GM13976 (cell line): ENCODE measurements at regions not wholly inside any gene's neighbourhood (a gene's known extent, or its start where the extent isn't known, plus 50 kb on each side); places are given as distances from the start of the nearest gene placed in this dataset.
"Not testable (repeated sequence)": the region's sequence is repeated elsewhere in the genome, so short reads cannot be mapped to it uniquely, and the experiment has no call there.

Source experiments
- DNase-seq: peaks from one replicate; pipeline ENCODE4 v3.0.0; 2012; ENCODE audit warnings: low spot score
- in situ Hi-C: fragments of 300-500 bp; cut with MboI; formaldehyde crosslinking; loops from one replicate; pipeline ENCODE4 v1.12.0; 2022; ENCODE audit warnings: low sequenced_read_pairs, mixed read lengths, inconsistent platforms; ENCODE audit not compliant: unreplicated experiment

- DNase-seq, in situ Hi-C loops: not testable (repeated sequence)
These were observed 118.3 kb downstream of the LRRC37A3 start for GRCh38 chr17:64800987-64801386.

- in situ Hi-C loops, DNase-seq: not testable (repeated sequence)
These were observed 118.8 kb downstream of the LRRC37A3 start for GRCh38 chr17:64800361-64800895.

GRCh38 chr17:64799543-64800188 is 119.6 kb downstream of the LRRC37A3 start:
- in situ Hi-C loops = loop anchor here (25.0 kb wide), 1 partner anchor 138 kb away; no protein-coding TSS in a partner anchor
- DNase-seq = not testable (repeated sequence)

- in situ Hi-C loops = loop anchor here (25.0 kb wide), 1 partner anchor 138 kb away; no protein-coding TSS in a partner anchor
- not testable (repeated sequence) for DNase-seq
These were observed 120.3 kb downstream of the LRRC37A3 start for GRCh38 chr17:64798961-64799360.

DNA sequence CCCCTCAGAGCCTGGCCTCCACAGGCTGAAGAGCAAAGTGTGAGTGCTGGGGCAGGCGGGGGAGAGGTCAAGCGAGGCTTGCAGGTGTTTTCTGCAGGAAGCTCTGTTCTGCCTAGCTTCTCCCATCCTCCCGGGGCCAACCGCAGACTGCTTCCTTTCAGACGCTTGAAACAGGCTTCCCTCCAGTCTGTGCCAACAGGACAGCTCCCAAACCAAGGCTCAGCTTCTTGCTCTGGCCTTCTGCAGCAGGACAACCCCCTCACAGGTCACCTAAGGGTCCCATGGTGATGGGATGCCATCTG is 120.8 kb downstream of the LRRC37A3 start:
- peak; percentile 44 for DNase-seq
- in situ Hi-C loops = loop anchor here (25.0 kb wide), 1 partner anchor 139 kb away; no protein-coding TSS in a partner anchor

GRCh38 chr17:64797746-64798488 is 121.4 kb downstream of the LRRC37A3 start:
- DNase-seq = peak; percentile 10
- in situ Hi-C loops = loop anchor here (25.0 kb wide), 1 partner anchor 139 kb away; no protein-coding TSS in a partner anchor

DNA sequence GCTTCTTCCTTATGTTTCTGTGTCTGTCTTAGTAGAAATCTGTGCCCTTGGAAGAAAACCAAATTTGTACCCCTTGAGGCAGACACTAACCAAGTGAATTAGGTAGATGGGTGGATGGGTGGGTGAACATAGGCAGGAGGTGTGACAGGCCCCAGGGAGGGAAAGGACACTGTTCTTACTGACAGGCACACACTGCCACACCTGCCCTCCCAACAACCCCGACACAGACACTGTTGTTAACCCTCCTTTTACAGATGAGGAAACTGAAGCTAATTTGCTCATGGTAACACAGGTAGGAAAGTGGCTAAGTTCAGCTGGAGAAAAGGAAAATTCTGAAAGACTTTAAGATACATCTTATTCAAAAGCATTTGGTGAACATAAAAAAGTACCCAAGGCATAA is 123.9 kb downstream of the LRRC37A3 start:
- not testable (repeated sequence) for DNase-seq
- in situ Hi-C loops = loop anchor here (25.0 kb wide), 1 partner anchor 142 kb away; no protein-coding TSS in a partner anchor

DNA sequence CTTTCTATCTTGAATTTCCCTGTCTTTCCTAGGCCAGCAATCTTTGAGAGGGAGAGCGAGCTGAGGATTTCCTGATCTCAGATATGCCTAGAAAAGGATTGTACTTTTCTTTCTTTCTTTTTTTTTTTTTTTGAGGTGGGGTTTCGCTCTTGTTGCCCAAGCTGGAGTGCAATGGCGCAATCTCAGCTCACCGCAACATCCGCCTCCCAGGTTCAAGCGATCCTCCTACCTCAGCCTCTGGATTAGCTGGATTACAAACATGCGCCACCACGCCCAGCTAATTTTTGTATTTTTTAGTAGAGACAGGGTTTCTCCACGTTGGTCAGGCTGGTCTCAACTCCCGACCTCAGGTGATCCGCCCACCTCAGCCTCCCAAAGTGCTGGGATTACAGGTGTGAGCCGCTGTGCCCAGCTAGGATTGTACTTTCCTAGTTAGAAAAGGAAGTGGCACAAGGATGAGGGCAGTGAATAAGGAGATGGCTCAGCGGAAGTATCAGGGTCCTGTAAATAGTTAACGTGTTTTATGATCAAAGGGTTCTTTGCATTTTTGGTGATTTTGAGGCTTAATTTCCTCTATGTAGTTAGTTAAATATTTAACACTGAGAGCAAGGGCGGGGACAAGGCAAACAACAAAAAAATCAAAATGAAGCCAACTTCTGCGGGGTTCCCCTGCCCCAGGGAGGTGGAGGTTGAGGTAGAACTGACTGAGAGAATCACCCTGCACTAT is 124.6 kb downstream of the LRRC37A3 start:
- in situ Hi-C loops = loop anchor here (25.0 kb wide), 1 partner anchor 143 kb away; no protein-coding TSS in a partner anchor
- not testable (repeated sequence) for DNase-seq

DNA sequence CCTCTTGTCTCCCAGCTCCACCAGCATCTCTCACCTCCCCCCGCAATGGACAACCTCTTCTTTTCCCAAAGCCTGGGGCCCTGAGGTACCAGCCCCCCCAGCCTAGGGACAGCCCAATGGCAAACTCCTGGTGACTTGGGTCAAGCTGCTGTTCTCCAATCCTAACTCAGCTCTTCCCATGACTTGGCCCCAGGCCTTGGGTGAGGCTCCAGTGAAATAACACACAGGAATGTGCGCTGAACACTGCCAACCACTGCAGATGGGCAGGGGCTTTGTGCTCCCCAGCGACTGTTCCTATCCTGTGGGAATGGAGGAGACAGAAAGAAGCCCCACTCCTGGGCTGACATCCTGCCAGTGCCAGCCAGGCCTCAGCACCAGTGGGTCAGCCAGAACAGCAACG is 125.2 kb downstream of the LRRC37A3 start:
- not testable (repeated sequence) for DNase-seq
- in situ Hi-C loops = loop anchor here (25.0 kb wide), 1 partner anchor 143 kb away; no protein-coding TSS in a partner anchor

GRCh38 chr17:64792793-64793575 is 126.3 kb downstream of the LRRC37A3 start:
- DNase-seq = peak; percentile 13
- in situ Hi-C loops = loop anchor here (25.0 kb wide), 1 partner anchor 144 kb away; no protein-coding TSS in a partner anchor

GRCh38 chr17:64792276-64792675 is 127.0 kb downstream of the LRRC37A3 start:
- in situ Hi-C loops = loop anchor here (25.0 kb wide), 1 partner anchor 145 kb away; no protein-coding TSS in a partner anchor
- DNase-seq = not testable (repeated sequence)

- in situ Hi-C loops = loop anchor here (25.0 kb wide), 1 partner anchor 146 kb away; no protein-coding TSS in a partner anchor
- not testable (repeated sequence) for DNase-seq
These were observed 127.6 kb downstream of the LRRC37A3 start for GRCh38 chr17:64791691-64792090.

DNA sequence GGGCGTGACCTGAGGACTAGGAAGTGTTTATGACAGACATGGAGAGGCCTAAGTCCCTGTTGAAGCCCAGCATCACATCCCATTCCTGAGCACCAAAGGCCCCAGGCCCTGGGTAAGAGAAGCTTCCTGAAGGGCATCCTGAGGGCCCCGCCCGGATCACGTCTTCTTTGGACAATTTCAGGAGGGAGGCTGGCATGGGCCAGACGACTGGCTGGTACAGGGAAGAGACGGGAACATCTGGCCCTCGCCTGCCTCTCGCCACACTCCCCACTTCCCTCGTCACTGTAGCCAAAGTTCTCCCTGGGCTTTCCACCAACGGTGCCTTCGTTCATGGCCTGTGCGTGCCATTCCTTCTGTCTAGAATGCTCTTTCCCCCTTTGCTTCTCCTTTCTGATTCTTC is 128.1 kb downstream of the LRRC37A3 start:
- not testable (repeated sequence) for DNase-seq
- in situ Hi-C loops = loop anchor here (25.0 kb wide), 1 partner anchor 146 kb away; no protein-coding TSS in a partner anchor

GRCh38 chr17:64790690-64791089 is 128.6 kb upstream of the SMURF2 start:
- in situ Hi-C loops = loop anchor here (25.0 kb wide), 1 partner anchor 147 kb away; no protein-coding TSS in a partner anchor
- not testable (repeated sequence) for DNase-seq

GRCh38 chr17:64790193-64790592 is 128.1 kb upstream of the SMURF2 start:
- in situ Hi-C loops = loop anchor here (25.0 kb wide), 1 partner anchor 147 kb away; no protein-coding TSS in a partner anchor
- DNase-seq = not testable (repeated sequence)

DNA sequence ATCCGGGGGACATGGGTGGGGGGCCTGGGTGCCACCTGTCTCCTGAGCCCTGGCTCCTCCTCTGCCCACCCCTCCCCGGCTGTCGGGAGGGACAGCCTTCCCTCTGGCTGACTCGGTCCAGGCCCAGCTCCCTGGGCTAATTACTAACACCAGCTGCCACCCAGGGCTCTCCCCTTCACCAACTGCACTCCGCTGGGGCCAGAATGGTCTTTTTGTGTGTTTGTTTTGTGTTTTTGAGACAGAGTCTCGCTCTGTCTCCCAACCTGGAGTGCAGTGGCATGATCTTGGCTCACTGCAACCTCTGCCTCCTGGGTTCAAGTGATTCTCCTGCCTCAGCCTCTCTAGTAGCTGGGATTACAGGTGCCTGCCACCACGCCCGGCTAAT is 126.9 kb upstream of the SMURF2 start:
- not testable (repeated sequence) for DNase-seq
- in situ Hi-C loops = loop anchor here (25.0 kb wide), 1 partner anchor 148 kb away; no protein-coding TSS in a partner anchor
